Ammon's horn (tissue), 1 donor: ENCODE measurements at regions not wholly inside any gene's neighbourhood (a gene's known extent, or its start where the extent isn't known, plus 50 kb on each side); places are given as distances from the start of the nearest gene placed in this dataset.
"Not testable (repeated sequence)": the region's sequence is repeated elsewhere in the genome, so short reads cannot be mapped to it uniquely, and the experiment has no call there.

Experiments used
- DNase-seq: peaks from one replicate; pipeline ENCODE4 v3.0.0-alpha.2; 2016; ENCODE audit warnings: low spot score

DNA sequence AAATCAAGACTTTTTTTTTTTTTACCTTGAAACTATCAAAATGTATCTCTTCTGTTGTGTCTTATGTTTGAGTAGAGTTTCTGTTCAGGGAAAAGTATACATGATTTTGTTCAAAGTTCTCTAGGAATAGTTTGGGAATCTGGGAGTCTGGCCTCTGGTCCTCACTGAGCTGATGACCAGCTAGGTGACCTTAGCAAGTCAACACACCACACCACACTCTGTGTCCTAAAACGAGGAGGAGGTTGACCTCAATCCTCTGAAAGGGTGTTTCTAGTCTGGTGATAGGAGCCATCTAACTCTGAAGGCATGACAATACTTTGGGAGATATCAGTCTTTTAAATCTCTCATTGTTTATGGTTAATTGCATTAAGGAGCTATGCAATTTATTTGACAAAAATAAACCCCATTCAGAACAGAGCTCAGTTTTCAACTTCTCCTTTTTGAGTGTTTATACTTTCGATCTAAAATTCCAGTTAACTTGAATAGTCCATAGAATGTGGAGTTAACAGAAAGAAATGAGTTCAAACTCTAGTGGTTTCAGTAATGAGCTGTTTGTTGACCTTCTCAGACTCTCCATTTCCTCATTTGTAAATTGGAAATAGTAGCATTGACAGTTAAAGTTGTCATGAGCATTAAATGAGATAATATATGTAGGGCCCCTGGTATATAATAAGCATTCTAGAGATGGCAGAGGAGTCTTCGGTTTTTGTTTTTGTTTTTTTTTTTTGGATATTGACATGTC is 112.2 kb upstream of the LRRN1 start:
- no peak for DNase-seq

DNA sequence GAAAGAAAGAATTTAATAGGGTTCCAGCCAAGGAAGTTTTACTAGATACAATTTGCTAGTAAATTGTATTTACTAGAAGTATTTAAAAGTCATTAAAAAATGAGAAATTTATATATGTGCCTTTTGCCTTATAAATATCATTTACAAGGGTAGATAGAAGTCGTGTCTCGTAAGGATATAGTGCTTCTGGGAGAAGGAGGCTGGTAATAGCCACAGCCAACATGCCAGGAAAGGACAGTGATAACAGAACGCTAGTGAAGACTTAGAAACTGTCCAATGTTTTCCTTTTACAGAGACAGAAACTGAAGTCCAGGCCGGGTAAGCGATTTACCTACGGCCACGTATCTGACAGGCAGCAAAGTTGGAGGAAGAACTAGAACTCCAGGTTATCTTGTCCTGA is 113.5 kb upstream of the LRRN1 start:
- DNase-seq = no peak

DNA sequence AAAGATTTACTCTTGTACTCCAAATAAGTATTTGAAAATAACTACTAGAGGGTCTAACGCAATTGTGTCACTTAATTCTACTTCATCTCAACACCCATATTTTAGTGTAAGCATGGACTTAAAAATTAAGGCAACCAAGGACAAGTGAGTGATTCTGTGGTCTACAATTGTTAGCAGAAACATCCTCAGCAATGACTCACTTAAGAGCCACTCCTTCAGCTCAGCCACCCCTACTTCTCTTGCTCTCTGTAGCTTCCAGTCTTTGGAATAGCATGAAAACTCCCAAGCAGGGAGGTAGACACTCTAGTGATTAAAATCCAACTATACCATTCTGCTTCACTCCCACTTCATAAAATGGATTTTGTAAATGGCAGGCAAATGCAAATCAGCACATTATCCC is 116.0 kb upstream of the LRRN1 start:
- no peak for DNase-seq

- DNase-seq = no peak
These were observed 123.4 kb upstream of the LRRN1 start for GRCh38 chr3:3675801-3676200.

GRCh38 chr3:3675186-3675585 is 124.0 kb upstream of the LRRN1 start:
- no peak for DNase-seq

DNA sequence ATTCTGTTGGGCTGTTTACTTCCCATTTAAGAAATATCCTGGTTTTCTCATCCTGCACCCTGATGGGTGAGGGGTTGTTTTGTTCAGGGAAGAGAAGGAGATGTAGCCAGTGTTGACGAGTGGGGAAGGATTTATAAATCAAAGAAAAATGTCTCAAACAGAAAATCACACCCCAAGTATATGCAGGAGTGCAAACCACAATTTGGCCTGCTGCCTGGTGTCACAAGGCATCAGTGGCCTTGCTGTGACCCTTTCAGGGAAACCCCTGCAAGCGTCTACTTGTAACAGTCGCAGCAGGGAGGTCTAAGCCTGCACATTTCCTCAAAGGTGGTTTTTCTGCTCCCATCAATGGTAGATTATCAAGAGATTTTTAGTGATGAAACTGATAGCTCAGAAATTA is 132.6 kb upstream of the LRRN1 start:
- DNase-seq = no peak

DNA sequence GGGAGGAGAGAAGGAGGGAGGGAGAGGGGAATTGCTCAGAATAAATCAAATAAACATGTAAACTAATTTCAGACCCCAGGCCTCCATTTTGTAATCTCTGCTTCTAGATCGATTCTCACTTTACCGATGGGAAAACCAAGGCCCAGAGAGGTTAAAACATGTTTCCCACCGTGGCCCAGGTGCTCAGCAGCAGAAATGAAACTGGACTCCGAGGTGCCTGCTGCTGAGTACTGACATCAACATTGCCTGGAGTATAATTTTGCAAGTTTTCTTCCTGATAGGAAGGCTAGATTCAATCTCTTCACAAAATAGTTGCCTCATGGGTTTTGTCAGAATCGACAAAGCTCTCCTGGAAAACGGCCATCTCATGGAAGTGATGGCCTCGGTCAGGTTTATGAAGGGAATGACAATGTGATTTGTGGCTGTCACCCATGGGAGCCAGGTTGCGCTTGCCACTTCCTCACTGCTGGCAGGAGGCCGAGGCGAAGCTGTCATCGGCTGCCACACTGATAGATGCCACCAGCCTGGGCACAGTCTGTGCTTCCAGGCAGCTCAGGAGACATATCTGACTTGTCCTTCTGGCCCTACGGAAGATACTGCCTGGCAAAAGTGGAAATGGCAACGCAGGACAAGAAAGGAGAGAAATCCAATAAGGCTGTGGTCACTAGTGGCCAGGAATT is 133.1 kb upstream of the LRRN1 start:
- DNase-seq = no peak

DNA sequence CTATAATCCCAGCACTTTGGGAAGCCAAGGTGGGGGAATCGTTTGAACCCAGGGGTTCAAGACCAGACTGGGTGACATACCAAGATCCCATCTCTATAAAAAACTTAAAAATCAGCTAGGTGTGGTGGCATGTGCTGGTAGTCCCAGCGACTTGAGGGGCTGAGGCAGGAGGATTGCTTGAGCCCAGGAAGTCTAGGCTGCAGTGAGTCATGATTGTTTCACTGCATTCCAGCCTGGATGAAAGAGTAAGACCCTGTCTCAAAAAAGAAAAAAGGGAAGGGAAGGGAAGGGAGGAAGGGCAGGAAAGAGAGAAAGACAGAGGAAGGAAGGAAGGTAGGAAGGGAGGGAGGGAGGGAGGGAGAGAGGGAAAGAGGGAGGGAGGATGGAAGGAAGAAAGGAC is 133.7 kb upstream of the LRRN1 start:
- DNase-seq = no peak

- no peak for DNase-seq
These were observed 134.3 kb upstream of the LRRN1 start for GRCh38 chr3:3664935-3665334.

- no peak for DNase-seq
These were observed 136.6 kb upstream of the LRRN1 start for GRCh38 chr3:3662610-3663009.

- DNase-seq = no peak
These were observed 144.3 kb upstream of the LRRN1 start for GRCh38 chr3:3654916-3655315.

DNA sequence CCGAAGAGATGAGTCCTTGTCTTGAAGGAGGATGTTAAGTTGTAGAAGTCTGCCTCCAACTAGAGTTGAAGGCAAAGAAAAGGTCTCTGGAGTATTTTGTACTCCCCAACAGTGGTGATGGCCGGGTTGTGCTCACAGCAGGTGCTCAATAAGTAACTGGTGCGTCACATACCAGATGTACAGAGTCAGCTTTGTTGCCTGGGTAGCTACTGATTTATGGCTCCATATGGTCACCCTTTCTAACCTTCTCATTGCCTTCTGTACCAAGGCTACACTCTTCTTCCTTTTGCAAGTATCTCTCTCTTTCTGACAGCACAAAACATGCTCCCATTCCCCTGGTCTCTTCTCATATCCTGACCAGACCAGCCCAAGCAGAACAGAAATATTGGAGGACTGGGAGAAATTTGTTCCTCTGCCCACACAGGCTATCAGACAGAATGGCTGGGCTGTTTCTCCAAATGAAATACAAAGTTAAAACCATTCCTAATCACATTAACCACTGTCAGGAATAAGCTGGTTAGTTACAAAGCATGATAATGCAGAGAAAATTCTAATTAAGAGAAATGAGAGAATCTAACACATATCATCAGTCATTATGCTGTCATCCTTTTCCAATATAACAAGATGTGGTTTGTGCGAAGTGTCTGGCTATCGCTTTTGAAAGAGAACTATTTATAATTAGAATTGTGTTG is 150.1 kb upstream of the LRRN1 start:
- no peak for DNase-seq

GRCh38 chr3:3646934-3647333 is 152.3 kb upstream of the LRRN1 start:
- no peak for DNase-seq

- DNase-seq = not testable (repeated sequence)
These were observed 153.0 kb upstream of the LRRN1 start for GRCh38 chr3:3646103-3646844.

GRCh38 chr3:3641877-3642455 is 157.3 kb upstream of the LRRN1 start:
- DNase-seq = peak; percentile 41

- DNase-seq = no peak
These were observed 160.2 kb upstream of the LRRN1 start for GRCh38 chr3:3639078-3639477.

DNA sequence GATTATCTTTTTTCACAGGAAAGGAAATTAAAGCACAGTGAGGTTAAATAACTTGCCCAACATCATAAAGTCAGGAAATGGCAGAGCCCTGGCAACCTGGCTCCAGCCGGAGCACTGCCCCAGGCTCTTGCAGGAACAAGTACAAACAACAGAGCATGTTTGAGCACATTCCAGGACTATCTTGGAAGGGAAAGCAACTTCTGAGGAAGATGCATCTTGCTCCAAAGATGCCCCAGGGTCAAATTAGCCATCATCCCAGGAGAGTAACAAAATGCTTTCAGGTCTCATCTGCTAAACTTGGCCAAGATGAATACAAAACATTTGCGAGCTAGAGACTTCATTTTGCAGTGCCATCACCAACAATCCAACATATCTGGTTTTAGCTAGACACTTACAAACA is 162.4 kb upstream of the LRRN1 start:
- no peak for DNase-seq

- no peak for DNase-seq
These were observed 164.1 kb upstream of the LRRN1 start for GRCh38 chr3:3635109-3635508.

DNA sequence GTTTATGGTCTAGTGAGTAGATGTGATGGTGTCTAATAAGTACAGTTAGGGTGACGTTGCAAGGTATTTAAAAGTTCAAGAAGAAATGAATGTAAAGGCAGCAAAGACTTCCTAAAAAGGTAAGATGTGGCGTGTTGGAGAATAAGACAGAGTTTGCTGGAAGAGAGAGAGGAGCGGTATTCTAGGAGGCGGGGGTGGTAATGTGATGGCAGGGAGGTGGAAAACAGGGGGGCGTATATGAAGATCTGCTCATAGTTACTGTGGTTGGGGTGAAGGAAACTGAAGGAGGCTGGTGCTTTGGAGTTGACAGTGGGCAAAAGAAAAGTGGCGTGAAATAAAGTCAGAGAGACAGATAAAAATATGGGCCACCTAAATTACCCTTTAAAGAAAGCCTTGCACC is 164.9 kb upstream of the LRRN1 start:
- DNase-seq = no peak

DNA sequence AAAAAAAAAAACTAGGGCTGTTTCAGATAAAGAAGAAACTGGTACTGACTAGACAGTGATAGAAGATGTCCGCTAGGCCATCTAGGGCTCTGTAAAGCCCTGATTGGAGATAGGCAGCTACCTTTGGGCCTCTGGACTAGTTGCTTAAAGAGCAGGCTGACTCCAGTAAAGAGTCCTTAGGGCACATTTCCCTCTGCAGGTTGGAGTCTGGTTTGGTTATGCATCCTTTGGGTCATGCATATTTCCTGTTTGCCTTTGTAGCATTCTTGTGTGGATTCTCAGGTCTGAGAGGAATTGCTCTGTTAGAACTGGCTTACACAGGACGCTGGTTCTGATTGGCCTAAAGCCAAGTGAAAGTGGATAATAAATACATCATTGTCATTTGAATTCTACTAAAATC is 165.5 kb upstream of the LRRN1 start:
- DNase-seq = no peak

GRCh38 chr3:3632449-3632848 is 166.8 kb upstream of the LRRN1 start:
- DNase-seq = no peak

DNA sequence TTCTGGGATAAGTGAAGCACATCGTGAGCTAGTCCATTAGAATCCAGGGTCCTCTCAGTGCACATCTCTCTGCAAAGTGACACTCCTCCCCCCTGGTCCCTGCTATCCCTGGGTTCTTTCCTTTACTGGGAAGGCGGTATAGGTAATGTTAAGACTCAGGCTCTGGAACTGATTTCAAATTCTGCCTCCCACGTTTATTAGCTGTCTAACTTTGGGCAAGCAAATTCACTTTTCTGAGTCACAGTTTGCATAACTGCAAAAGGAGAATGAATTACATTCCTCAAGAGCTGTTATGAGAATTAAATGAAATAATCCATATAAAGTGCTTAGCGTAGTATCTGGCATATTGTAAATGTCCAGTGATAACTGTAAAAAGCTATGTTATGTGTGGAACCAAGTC is 168.1 kb upstream of the LRRN1 start:
- no peak for DNase-seq
